Caco-2 (cell line): ENCODE measurements at regions not wholly inside any gene's neighbourhood (a gene's known extent, or its start where the extent isn't known, plus 50 kb on each side); places are given as distances from the start of the nearest gene placed in this dataset.

Experiments
- BruUV-seq: library from RNA; stranded (reverse); fragments of 400-500 nt; replicated peaks from 2 replicates; lab custom pipeline; 2021; lab: Mats Ljungman, UMichigan
- CTCF ChIA-PET: fragments of 300-600 bp; sonication (Branson Sonifier 250); formaldehyde crosslinking; loops from one replicate; lab custom pipeline; 2022; ENCODE audit warnings: antibody characterized with exemption; lab: Charles Lee
- POLR2A ChIA-PET: fragments of 300-600 bp; sonication (Branson Sonifier 250); formaldehyde crosslinking; loops from one replicate; lab custom pipeline; 2022; ENCODE audit warnings: antibody characterized with exemption; lab: Charles Lee
- DNase-seq, 2 experiments: peaks; one replicate each; pipeline versions ENCODE4 v3.0.0 to v3.0.0-alpha.2; 2020 to 2022
- H3K27me3 ChIP-seq: replicated peaks from 2 replicates; pipeline ENCODE4 v1.6.0; 2011; ENCODE audit warnings: low read length; ENCODE audit not compliant: control insufficient read depth, insufficient read depth
- H3K36me3 ChIP-seq: 2 replicates; pipeline ENCODE4 v1.5.1; 2011; ENCODE audit warnings: low read length; ENCODE audit not compliant: control insufficient read depth, insufficient read depth
- H3K4me1 ChIP-seq: fragments of 250-450 bp; sonication (Bioruptor Pico); 2 replicates; pipeline ENCODE4 v1.5.1; 2020; ENCODE audit warnings: mild to moderate bottlenecking
- H3K4me3 ChIP-seq: 2 replicates; pipeline ENCODE4 v1.5.1; 2011; ENCODE audit warnings: low read depth, mild to moderate bottlenecking, control low read depth, low read length
- H3K9me3 ChIP-seq: fragments of 250-450 bp; sonication (Bioruptor Pico); 2 replicates; pipeline ENCODE4 v1.5.1; 2020; ENCODE audit warnings: mild to moderate bottlenecking, moderate library complexity
- H3K27ac Mint-ChIP-seq: one replicate; pipeline ENCODE4 v1.8.0; 2022; ENCODE audit warnings: mixed read lengths; ENCODE audit not compliant: unreplicated experiment
- H3K27me3 Mint-ChIP-seq: one replicate; pipeline ENCODE4 v1.8.0; 2022; ENCODE audit warnings: mixed read lengths; ENCODE audit not compliant: insufficient read depth, unreplicated experiment
- H3K36me3 Mint-ChIP-seq: one replicate; pipeline ENCODE4 v1.8.0; 2022; ENCODE audit warnings: mild to moderate bottlenecking, mixed read lengths; ENCODE audit not compliant: insufficient read depth, unreplicated experiment
- H3K4me1 Mint-ChIP-seq: one replicate; pipeline ENCODE4 v1.8.0; 2022; ENCODE audit warnings: low read depth, mixed read lengths; ENCODE audit not compliant: unreplicated experiment
- H3K4me3 Mint-ChIP-seq: one replicate; pipeline ENCODE4 v1.8.0; 2022; ENCODE audit warnings: mild to moderate bottlenecking, moderate library complexity, mixed read lengths; ENCODE audit not compliant: unreplicated experiment
- H3K9me3 Mint-ChIP-seq: one replicate; pipeline ENCODE4 v1.8.0; 2022; ENCODE audit warnings: mixed read lengths; ENCODE audit not compliant: unreplicated experiment
- intact Hi-C: fragments of 100-400 bp; cut with micrococcal nuclease; formaldehyde crosslinking; loops from one replicate; pipeline ENCODE4 v1.10.0; 2022; ENCODE audit not compliant: unreplicated experiment
- TF ChIP-seq, protein P1 (sequence below), 2 experiments: fragments of 200-600 bp in 1 of 2; IDR thresholded peaks; 1 replicate in 1 of 2; 2 replicates in 1 of 2; pipeline versions ENCODE4 v1.5.1 to v1.8.0; 2011 to 2022; ENCODE audit warnings: antibody characterized with exemption in 1 of 2, control low read depth in 1 of 2, inconsistent platforms in 1 of 2, low read depth in 1 of 2, low read length in 1 of 2, mild to moderate bottlenecking in 1 of 2, moderate library complexity in 1 of 2; ENCODE audit not compliant: insufficient read depth in 1 of 2, severe bottlenecking in 1 of 2, unreplicated experiment in 1 of 2

DNA sequence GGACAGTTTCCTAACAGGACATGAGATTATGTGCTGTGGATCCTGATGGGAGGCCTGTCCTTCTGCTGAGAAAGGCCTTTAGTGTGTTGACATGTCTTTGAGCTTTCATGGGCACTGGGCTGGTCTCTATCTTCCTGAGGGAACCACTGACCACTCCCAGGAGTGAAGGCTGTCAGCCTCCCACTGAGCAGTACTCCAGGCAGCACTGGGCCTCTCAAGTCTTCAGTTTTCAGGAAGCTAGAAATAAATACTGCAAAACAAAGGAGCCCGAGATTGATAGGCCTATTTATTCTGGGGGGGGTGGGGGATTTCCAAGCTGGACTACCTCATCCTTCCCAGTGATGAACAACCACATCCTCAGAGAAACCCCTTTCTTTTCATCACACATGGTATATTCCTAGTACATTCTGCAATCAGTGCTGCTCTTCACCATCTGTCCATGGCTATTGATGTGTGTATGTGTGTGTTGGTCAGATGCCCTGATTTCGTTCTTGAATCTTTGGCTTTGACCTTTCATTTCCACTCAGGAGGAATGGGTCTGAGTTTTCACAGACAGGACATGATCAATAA lies 180.9 kb upstream of the SPTLC3 start:
- Mint-ChIP-seq H3K27me3 (peaks cover 13% of the 10 kb centered on the region), H3K27ac (no peak overlapping the region), H3K36me3 (peaks cover 5% of the 10 kb centered on the region), H3K9me3 (no peaks in the 10 kb centered on the region), H3K4me1 (no peaks in the 10 kb centered on the region), H3K4me3 (no peak overlapping the region)
- CTCF ChIA-PET: no interaction called here
- Histone ChIP-seq H3K27me3 (no peaks in the 10 kb centered on the region; the same call in 1 of the 2 replicates), H3K9me3 (no peaks in the 10 kb centered on the region), H3K4me1 (no peaks in the 10 kb centered on the region), H3K36me3 (no peaks in the 10 kb centered on the region), H3K4me3 (no peak overlapping the region)
- POLR2A ChIA-PET: no interaction called here
- DNase-seq: no peak
- intact Hi-C loops: no loop called here
- TF ChIP-seq, protein P1, sequence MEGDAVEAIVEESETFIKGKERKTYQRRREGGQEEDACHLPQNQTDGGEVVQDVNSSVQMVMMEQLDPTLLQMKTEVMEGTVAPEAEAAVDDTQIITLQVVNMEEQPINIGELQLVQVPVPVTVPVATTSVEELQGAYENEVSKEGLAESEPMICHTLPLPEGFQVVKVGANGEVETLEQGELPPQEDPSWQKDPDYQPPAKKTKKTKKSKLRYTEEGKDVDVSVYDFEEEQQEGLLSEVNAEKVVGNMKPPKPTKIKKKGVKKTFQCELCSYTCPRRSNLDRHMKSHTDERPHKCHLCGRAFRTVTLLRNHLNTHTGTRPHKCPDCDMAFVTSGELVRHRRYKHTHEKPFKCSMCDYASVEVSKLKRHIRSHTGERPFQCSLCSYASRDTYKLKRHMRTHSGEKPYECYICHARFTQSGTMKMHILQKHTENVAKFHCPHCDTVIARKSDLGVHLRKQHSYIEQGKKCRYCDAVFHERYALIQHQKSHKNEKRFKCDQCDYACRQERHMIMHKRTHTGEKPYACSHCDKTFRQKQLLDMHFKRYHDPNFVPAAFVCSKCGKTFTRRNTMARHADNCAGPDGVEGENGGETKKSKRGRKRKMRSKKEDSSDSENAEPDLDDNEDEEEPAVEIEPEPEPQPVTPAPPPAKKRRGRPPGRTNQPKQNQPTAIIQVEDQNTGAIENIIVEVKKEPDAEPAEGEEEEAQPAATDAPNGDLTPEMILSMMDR (IDR thresholded peaks at IDR 0.05; ENCODE audit: insufficient read depth in 1 of 2, low read depth in 1 of 2, low read length in 1 of 2, severe bottlenecking in 1 of 2, unreplicated experiment in 1 of 2): no peak
- no TSS peak for BruUV-seq

DNA sequence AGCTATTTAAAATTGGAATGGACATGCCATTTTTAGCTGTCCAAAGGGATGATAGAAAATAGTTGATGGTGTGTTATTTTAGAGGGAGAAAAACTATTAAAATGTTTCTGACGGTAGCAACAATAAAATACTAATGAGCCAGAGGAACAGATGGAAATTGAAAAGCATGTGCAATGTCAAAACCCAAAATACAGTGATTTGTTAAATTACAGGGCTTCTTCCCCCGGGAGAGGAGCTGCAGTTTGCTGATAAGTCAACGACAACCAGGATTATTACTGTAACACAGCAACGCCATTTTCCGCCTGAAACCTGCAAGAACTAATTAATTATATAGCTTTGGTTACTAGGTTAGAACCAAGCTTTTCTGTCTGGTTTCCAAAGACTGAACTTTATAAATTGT lies 179.6 kb upstream of the SPTLC3 start:
- ChIA-PET POLR2A (no interaction called here), CTCF (no interaction called here)
- no peak overlapping the region for H3K27ac Mint-ChIP-seq
- H3K36me3 Mint-ChIP-seq: peaks cover 5% of the 10 kb centered on the region
- Histone ChIP-seq H3K9me3 (no peaks in the 10 kb centered on the region), H3K27me3 (no peaks in the 10 kb centered on the region; the same call in 1 of the 2 replicates), H3K4me1 (0 out of 2 replicates have a peak, but pooled peaks cover 3% of the 10 kb centered on the region), H3K36me3 (no peaks in the 10 kb centered on the region), H3K4me3 (no peak overlapping the region)
- TF ChIP-seq, protein P1 (IDR thresholded peaks at IDR 0.05; ENCODE audit: insufficient read depth in 1 of 2, low read depth in 1 of 2, low read length in 1 of 2, severe bottlenecking in 1 of 2, unreplicated experiment in 1 of 2): no peak
- no peak overlapping the region for H3K4me3 Mint-ChIP-seq
- no peaks in the 10 kb centered on the region for H3K9me3 Mint-ChIP-seq
- H3K4me1 Mint-ChIP-seq: no peaks in the 10 kb centered on the region
- peaks cover 11% of the 10 kb centered on the region for H3K27me3 Mint-ChIP-seq
- no TSS peak for BruUV-seq
- no peak for DNase-seq
- intact Hi-C loops: no loop called here

DNA sequence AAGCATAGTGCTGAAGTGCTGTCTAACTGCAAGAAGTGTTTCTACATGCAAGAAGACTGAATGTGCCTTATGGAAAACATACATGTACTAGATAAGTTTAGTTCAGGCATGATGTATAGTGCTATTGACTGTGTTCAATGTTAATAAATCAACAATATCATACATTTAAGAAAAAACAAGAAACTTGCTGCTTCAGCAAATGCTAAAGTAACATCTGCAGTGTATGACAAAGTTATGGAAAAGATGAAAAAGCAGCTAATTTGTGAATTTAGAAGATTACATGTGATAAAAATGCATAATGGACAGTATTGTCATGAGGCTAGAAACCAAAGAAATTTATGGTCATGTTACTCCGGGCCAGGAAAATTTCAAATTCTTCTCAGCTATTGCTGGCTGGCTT lies 174.9 kb upstream of the SPTLC3 start:
- H3K27me3 Mint-ChIP-seq: no peaks in the 10 kb centered on the region
- Histone ChIP-seq H3K27me3 (no peaks in the 10 kb centered on the region; the same call in 1 of the 2 replicates), H3K4me3 (no peak overlapping the region), H3K36me3 (no peaks in the 10 kb centered on the region), H3K4me1 (0 out of 2 replicates have a peak, but pooled peaks cover 3% of the 10 kb centered on the region), H3K9me3 (no peaks in the 10 kb centered on the region)
- DNase-seq: no peak
- ChIA-PET POLR2A (no interaction called here), CTCF (no interaction called here)
- TF ChIP-seq, protein P1 (IDR thresholded peaks at IDR 0.05; ENCODE audit: insufficient read depth in 1 of 2, low read depth in 1 of 2, low read length in 1 of 2, severe bottlenecking in 1 of 2, unreplicated experiment in 1 of 2): no peak
- H3K36me3 Mint-ChIP-seq: no peaks in the 10 kb centered on the region
- no peaks in the 10 kb centered on the region for H3K9me3 Mint-ChIP-seq
- no peak overlapping the region for H3K4me3 Mint-ChIP-seq
- intact Hi-C loops: no loop called here
- no peak overlapping the region for H3K27ac Mint-ChIP-seq
- H3K4me1 Mint-ChIP-seq: no peaks in the 10 kb centered on the region
- BruUV-seq: no TSS peak
